WERI-Rb-1 (cell line): ENCODE measurements at regions not wholly inside any gene's neighbourhood (a gene's known extent, or its start where the extent isn't known, plus 50 kb on each side); places are given as distances from the start of the nearest gene placed in this dataset.
A peak's percentile ranks its signal among the peaks of the same experiment; 100 is the strongest.

Experiments used
- DNase-seq: peaks from one replicate; pipeline ENCODE4 v3.0.0-alpha.2; 2020
- H3K27ac ChIP-seq: fragments of 250-450 bp; sonication (Bioruptor Pico); 2 replicates; pipeline ENCODE4 v1.5.1; 2020; ENCODE audit warnings: mild to moderate bottlenecking, moderate library complexity
- H3K27me3 ChIP-seq: fragments of 250-450 bp; sonication (Bioruptor Pico); 2 replicates; pipeline ENCODE4 v1.5.1; 2021; ENCODE audit warnings: mild to moderate bottlenecking, low read depth, moderate library complexity; ENCODE audit not compliant: insufficient read depth, severe bottlenecking
- H3K36me3 ChIP-seq: fragments of 250-450 bp; sonication (Bioruptor Pico); 2 replicates; pipeline ENCODE4 v1.5.1; 2020; ENCODE audit warnings: mild to moderate bottlenecking, moderate library complexity
- H3K4me3 ChIP-seq: 2 replicates; pipeline ENCODE4 v1.5.1; 2011; ENCODE audit warnings: low read depth, mild to moderate bottlenecking, control low read depth, low read length
- H3K9me3 ChIP-seq: fragments of 250-450 bp; sonication (Bioruptor Pico); 2 replicates; pipeline ENCODE4 v1.5.1; 2021; ENCODE audit warnings: mild to moderate bottlenecking, moderate library complexity; ENCODE audit not compliant: severe bottlenecking
- TF ChIP-seq, protein P1 (sequence below): IDR thresholded peaks from 2 replicates; pipeline ENCODE4 v1.5.1; 2011; ENCODE audit warnings: low read depth, mild to moderate bottlenecking, control low read depth, inconsistent platforms, low read length

- TF ChIP-seq, protein P1, sequence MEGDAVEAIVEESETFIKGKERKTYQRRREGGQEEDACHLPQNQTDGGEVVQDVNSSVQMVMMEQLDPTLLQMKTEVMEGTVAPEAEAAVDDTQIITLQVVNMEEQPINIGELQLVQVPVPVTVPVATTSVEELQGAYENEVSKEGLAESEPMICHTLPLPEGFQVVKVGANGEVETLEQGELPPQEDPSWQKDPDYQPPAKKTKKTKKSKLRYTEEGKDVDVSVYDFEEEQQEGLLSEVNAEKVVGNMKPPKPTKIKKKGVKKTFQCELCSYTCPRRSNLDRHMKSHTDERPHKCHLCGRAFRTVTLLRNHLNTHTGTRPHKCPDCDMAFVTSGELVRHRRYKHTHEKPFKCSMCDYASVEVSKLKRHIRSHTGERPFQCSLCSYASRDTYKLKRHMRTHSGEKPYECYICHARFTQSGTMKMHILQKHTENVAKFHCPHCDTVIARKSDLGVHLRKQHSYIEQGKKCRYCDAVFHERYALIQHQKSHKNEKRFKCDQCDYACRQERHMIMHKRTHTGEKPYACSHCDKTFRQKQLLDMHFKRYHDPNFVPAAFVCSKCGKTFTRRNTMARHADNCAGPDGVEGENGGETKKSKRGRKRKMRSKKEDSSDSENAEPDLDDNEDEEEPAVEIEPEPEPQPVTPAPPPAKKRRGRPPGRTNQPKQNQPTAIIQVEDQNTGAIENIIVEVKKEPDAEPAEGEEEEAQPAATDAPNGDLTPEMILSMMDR = no peak
- Histone ChIP-seq H3K27ac (no peak overlapping the region), H3K9me3 (no peaks in the 10 kb centered on the region), H3K36me3 (no peaks in the 10 kb centered on the region), H3K4me3 (no peak overlapping the region), H3K27me3 (no peaks in the 10 kb centered on the region)
- no peak for DNase-seq
Measured at GRCh38 chr13:79160818-79161217, 245.2 kb downstream of the RBM26 start.

DNA sequence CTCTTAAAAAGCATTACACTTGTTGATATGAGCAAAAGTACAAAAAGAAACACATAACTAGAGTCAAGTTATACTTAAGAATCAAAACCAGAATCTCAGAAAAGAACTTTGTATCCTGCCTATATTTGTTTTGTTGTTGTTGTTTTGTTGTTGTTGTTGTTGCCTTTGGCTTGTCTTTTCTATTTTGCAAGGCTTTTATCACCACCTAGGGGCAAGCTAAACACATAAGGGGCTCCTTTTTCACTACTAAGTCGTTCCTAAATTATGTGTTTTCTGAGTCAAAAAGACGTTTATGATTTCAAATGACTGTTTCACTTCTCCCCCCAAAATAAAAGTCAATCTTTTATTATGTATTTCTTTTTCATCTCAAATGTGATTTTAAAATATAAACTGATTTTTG lies 250.2 kb downstream of the RBM26 start:
- no peaks in the 10 kb centered on the region for H3K36me3 ChIP-seq
- H3K27me3 ChIP-seq = no peaks in the 10 kb centered on the region
- no peak for DNase-seq
- no peak overlapping the region for H3K27ac ChIP-seq
- TF ChIP-seq, protein P1 = no peak
- no peak overlapping the region for H3K4me3 ChIP-seq
- H3K9me3 ChIP-seq = no peaks in the 10 kb centered on the region

DNA sequence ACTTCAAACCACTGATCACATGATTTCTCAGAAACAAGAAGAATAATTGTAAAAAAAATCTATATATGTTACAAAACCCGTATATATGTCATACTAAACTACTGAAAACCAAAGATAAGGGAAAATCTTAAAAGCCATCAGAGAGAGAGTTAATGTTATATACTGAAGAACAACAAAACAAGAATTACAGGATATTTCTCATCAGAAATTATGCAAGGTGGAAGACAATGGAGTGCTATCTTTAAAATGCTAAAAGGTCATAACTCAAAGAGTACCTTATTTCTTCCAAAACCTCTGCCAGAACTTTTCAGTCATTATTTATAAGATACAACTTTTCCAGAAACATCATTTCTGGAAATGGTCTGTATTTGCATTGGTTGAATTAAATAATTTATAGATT lies 256.8 kb downstream of the RBM26 start:
- Histone ChIP-seq H3K27ac (no peak overlapping the region), H3K4me3 (no peak overlapping the region), H3K9me3 (no peaks in the 10 kb centered on the region), H3K27me3 (no peaks in the 10 kb centered on the region), H3K36me3 (no peaks in the 10 kb centered on the region)
- DNase-seq = no peak
- TF ChIP-seq, protein P1 = no peak

- peak; percentile 17 for DNase-seq
- no peaks in the 10 kb centered on the region for H3K9me3 ChIP-seq
- H3K4me3 ChIP-seq = no peak overlapping the region
- H3K27ac ChIP-seq = no peak overlapping the region
- H3K27me3 ChIP-seq = no peaks in the 10 kb centered on the region
- TF ChIP-seq, protein P1 = no peak
- no peaks in the 10 kb centered on the region for H3K36me3 ChIP-seq
Measured at GRCh38 chr13:79141082-79141481, 265.0 kb downstream of the RBM26 start.

DNA sequence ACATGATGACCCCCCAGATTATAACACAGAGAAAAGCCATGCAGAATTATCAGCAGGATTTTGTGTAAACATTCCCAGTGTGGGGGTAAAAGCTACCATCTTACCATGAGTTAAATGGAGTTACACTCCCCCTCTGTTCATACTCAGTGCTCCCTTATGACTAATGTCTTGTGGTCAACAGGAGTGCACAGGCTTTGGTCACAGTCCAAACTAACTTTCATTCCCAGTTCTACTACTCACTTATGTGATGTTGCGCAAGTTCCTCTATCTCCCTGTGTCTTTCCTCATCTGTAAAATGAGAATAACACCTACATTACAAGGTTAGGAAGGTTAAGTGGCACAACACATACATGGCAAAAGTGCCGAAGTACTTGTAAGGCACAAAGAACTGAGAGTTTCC lies 277.9 kb downstream of the RBM26 start:
- TF ChIP-seq, protein P1 = no peak
- Histone ChIP-seq H3K27me3 (no peaks in the 10 kb centered on the region), H3K9me3 (no peaks in the 10 kb centered on the region), H3K27ac (no peak overlapping the region), H3K4me3 (no peak overlapping the region), H3K36me3 (no peaks in the 10 kb centered on the region)
- DNase-seq = no peak

- no peaks in the 10 kb centered on the region for H3K36me3 ChIP-seq
Measured at GRCh38 chr13:79126706-79127105, 279.3 kb downstream of the RBM26 start.

More at GRCh38 chr13:79126706-79127105, 279.3 kb downstream of the RBM26 start:
- no peak overlapping the region for H3K27ac ChIP-seq
- H3K27me3 ChIP-seq = no peaks in the 10 kb centered on the region
- H3K9me3 ChIP-seq = no peaks in the 10 kb centered on the region
- no peak for DNase-seq
- TF ChIP-seq, protein P1 = no peak
- H3K4me3 ChIP-seq = no peak overlapping the region
